HepG2 (cell line): ENCODE measurements at regions not wholly inside any gene's neighbourhood (a gene's known extent, or its start where the extent isn't known, plus 50 kb on each side); places are given as distances from the start of the nearest gene placed in this dataset.

Experiments used
- ATAC-seq: fragments of 200-7000 bp; cut with Tn5 transposase; 3 replicates; pipeline ENCODE4 v1.9.1; 2020; ENCODE audit warnings: mild to moderate bottlenecking, moderate library complexity
- BruUV-seq: library from RNA; stranded (reverse); fragments of 400-500 nt; replicated peaks from 2 replicates; lab custom pipeline; 2021; lab: Mats Ljungman, UMichigan
- CTCF ChIA-PET: fragments of 300-600 bp; formaldehyde crosslinking; extraction: SDS; loops from one replicate; lab custom pipeline; 2021; ENCODE audit warnings: low total read pairs, inconsistent platforms, low intra/inter-chr PET ratio; lab: Yijun Ruan, JAX
- POLR2A ChIA-PET: fragments of 350-600 bp; sonication (Branson Sonifier 250); formaldehyde crosslinking; loops from one replicate; lab custom pipeline; 2020; ENCODE audit warnings: antibody characterized with exemption, inconsistent platforms; lab: Yijun Ruan, JAX
- DNase-seq: peaks from one replicate; pipeline ENCODE4 v3.0.0-alpha.2; 2015; ENCODE audit warnings: low spot score
- FAIRE-seq: peaks from 3 replicates; lab custom pipeline; 2011; peaks lifted over from hg19 to GRCh38; lab: Jason Lieb, UNC
- H2AFZ ChIP-seq: one replicate; pipeline ENCODE4 v1.6.1; 2011; ENCODE audit warnings: low read length, inconsistent platforms
- H3K27ac ChIP-seq: fragments of 300-600 bp; 3 replicates; pipeline ENCODE4 v1.8.0; 2011; ENCODE audit warnings: mixed run types, mild to moderate bottlenecking, mixed read lengths, low read length, inconsistent platforms; ENCODE audit not compliant: insufficient read depth; ENCODE audit errors: extremely low read length
- H3K27me3 ChIP-seq, 2 experiments: fragments of 200-600 bp in 1 of 2; 2 replicates in 1 of 2; 3 replicates in 1 of 2; pipeline versions ENCODE4 v1.6.0 to v1.8.0; 2011; ENCODE audit warnings: low read length in 2 of 2, mild to moderate bottlenecking in 2 of 2, moderate library complexity in 2 of 2, inconsistent platforms in 1 of 2; ENCODE audit not compliant: insufficient read depth in 2 of 2, control insufficient read depth in 1 of 2
- H3K36me3 ChIP-seq, 2 experiments: fragments of 200-600 bp in 1 of 2; replicated peaks in 1 of 2; 2 replicates in 1 of 2; 3 replicates in 1 of 2; pipeline versions ENCODE4 v1.5.1 to v1.8.0; 2011; ENCODE audit warnings: low read length in 2 of 2, inconsistent platforms in 1 of 2; ENCODE audit not compliant: insufficient read depth in 2 of 2, control insufficient read depth in 1 of 2
- H3K4me1 ChIP-seq: 2 replicates; pipeline ENCODE4 v1.5.1; 2012; ENCODE audit warnings: low read length, inconsistent platforms; ENCODE audit not compliant: insufficient read depth
- H3K4me2 ChIP-seq: 2 replicates; pipeline ENCODE4 v1.6.0; 2011; ENCODE audit warnings: low read depth, low read length, inconsistent platforms
- H3K4me3 ChIP-seq, 3 experiments: fragments of 200-600 bp in 1 of 3; sonication (generic), shearing (Covaris generic) in 1 of 3; replicated peaks in 1 of 3; 2 replicates each; pipeline ENCODE4 v1.5.1; 2011 to 2016; ENCODE audit warnings: low read length in 3 of 3, inconsistent platforms in 2 of 3, low read depth in 2 of 3, mild to moderate bottlenecking in 2 of 3, control low read depth in 1 of 3, mixed read lengths in 1 of 3; ENCODE audit not compliant: insufficient read depth in 1 of 3
- H3K79me2 ChIP-seq: one replicate; pipeline ENCODE4 v1.6.1; 2011; ENCODE audit warnings: low read length, inconsistent platforms; ENCODE audit not compliant: insufficient read depth
- H3K9ac ChIP-seq: 2 replicates; pipeline ENCODE4 v1.6.0; 2011; ENCODE audit warnings: mild to moderate bottlenecking, low read depth, low read length, inconsistent platforms; ENCODE audit not compliant: insufficient read depth
- H3K9me3 ChIP-seq: 2 replicates; pipeline ENCODE4 v1.5.1; 2012; ENCODE audit warnings: mild to moderate bottlenecking, low read length
- H4K20me1 ChIP-seq: 2 replicates; pipeline ENCODE4 v1.6.0; 2011; ENCODE audit warnings: inconsistent platforms, mild to moderate bottlenecking, low read length, moderate library complexity; ENCODE audit not compliant: insufficient read depth
- FOXK1 ChIP-seq: sonication (generic); formaldehyde crosslinking; IDR thresholded peaks from 2 replicates; pipeline ENCODE4 v1.4.0; 2020; ENCODE audit warnings: low read depth, missing genetic modification reagents, borderline replicate concordance
- HMG20B ChIP-seq: conservative IDR thresholded peaks from 2 replicates; pipeline ENCODE4 v1.6.1; 2016; ENCODE audit warnings: missing genetic modification reagents, missing compliant biosample characterization
- MIER2 ChIP-seq: IDR thresholded peaks from 2 replicates; pipeline ENCODE4 v1.6.1; 2016; ENCODE audit warnings: missing biosample characterization, missing genetic modification reagents
- SNAI1 ChIP-seq: sonication (generic); formaldehyde crosslinking; IDR thresholded peaks from 2 replicates; pipeline ENCODE4 v1.5.0; 2020; ENCODE audit warnings: mild to moderate bottlenecking, missing genetic modification reagents, borderline replicate concordance
- ZNF143 ChIP-seq: sonication (generic); formaldehyde crosslinking; IDR thresholded peaks from 2 replicates; pipeline ENCODE4 v1.4.0; 2020; ENCODE audit warnings: missing genetic modification reagents
- ZNF230 ChIP-seq: sonication (generic); formaldehyde crosslinking; IDR thresholded peaks from 2 replicates; pipeline ENCODE4 v1.4.0; 2020; ENCODE audit warnings: mild to moderate bottlenecking, missing genetic modification reagents
- ZNF615 ChIP-seq: sonication (generic); formaldehyde crosslinking; IDR thresholded peaks from 2 replicates; pipeline ENCODE4 v1.5.0; 2020; ENCODE audit warnings: mild to moderate bottlenecking, missing genetic modification reagents, borderline replicate concordance
- WGBS: methylation state at CpG from one replicate; pipeline ENCODE4 v1.1.6; 2017; ENCODE audit warnings: low lambda C conversion rate; 5-methylcytosine and 5-hydroxymethylcytosine counted together
- in situ Hi-C: cut with HindIII; loops from 2 replicates; pipeline ENCODE4 v1.10.0; 2017; ENCODE audit warnings: low pct_unique_long_range_greater_than_20kb; ENCODE audit not compliant: extremely low pct_ligation_motif_present
- intact Hi-C: fragments of 100-400 bp; cut with micrococcal nuclease; formaldehyde crosslinking; loops from one replicate; pipeline ENCODE4 v1.10.0; 2022; ENCODE audit not compliant: unreplicated experiment
- TF ChIP-seq, protein P1 (sequence below): sonication (generic); formaldehyde crosslinking; IDR thresholded peaks from 2 replicates; pipeline ENCODE4 v1.8.1; 2023; ENCODE audit warnings: missing genetic modification reagents, inconsistent platforms, borderline replicate concordance

DNA sequence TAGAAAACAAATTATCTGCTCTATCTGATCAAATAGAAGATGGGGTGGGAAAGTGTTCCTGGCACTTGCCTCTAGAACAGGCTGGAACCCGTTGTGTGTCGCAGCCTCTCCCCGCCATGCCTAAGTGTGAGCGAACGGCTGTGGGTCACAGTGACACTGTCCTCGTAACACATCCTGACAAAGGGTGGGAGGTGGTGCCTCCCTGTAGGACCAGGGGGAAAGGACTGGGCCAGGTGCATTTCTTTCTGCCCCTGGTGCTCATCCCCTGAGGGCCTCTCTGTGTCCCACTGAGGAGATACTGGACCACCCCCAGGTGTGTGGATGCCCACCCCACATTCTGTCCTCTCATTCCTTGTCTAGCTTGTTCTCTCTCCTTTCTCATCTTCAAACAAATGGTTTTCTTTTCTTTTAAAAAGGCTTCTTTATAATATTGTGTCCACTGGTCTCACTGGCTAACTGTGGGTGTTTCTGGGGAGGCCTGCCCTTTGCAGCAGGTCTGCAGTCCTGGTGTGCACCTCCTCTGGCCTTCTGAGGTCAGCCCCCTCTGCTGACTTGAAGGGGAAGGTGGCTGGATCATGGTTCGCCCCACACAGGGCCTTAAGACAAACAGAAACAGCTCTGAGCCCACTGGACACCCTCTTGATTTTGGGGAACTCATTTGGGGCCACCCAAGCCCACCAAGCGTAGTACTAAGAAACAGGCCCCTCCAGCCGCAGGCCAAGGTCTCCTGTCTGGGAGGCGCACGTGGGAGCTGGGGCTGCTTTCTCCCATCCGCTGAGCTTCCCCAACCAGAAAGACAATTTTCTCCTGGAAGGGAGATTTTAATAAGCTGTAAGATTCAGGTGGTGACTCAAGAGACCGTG, 152.5 kb upstream of the SOX1 start:
- Histone ChIP-seq H3K4me2 (no peak overlapping the region), H3K9ac (no peak overlapping the region), H3K9me3 (no peaks in the 10 kb centered on the region), H3K79me2 (no peaks in the 10 kb centered on the region), H3K36me3 (no peaks in the 10 kb centered on the region), H3K4me3 (no peak overlapping the region), H3K27me3 (peaks cover 3 to 83% of the 10 kb centered on the region in 2 experiments), H3K4me1 (no peaks in the 10 kb centered on the region), H4K20me1 (no peaks in the 10 kb centered on the region), H2AFZ (no peak overlapping the region), H3K27ac (no peak overlapping the region)
- ChIA-PET CTCF (no interaction called here), POLR2A (no interaction called here)
- 16% methylated on average over 10 of the region's 13 CpGs for WGBS
- in situ Hi-C loops (no loop called here), intact Hi-C loops (no loop called here)
- no peak for DNase-seq
- no peak for FAIRE-seq
- no peak for ATAC-seq
- TF ChIP-seq ZNF230 (CRISPR knock-in tag) (no peak), FOXK1 (CRISPR knock-in tag) (no peak), ZNF143 (no peak), HMG20B (CRISPR knock-in tag) (no peak), SNAI1 (no peak), MIER2 (CRISPR knock-in tag) (no peak), ZNF615 (CRISPR knock-in tag) (no peak)
- TF ChIP-seq, protein P1, sequence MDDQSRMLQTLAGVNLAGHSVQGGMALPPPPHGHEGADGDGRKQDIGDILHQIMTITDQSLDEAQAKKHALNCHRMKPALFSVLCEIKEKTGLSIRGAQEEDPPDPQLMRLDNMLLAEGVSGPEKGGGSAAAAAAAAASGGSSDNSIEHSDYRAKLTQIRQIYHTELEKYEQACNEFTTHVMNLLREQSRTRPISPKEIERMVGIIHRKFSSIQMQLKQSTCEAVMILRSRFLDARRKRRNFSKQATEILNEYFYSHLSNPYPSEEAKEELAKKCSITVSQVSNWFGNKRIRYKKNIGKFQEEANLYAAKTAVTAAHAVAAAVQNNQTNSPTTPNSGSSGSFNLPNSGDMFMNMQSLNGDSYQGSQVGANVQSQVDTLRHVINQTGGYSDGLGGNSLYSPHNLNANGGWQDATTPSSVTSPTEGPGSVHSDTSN (CRISPR knock-in tag), result no peak
- BruUV-seq, result no TSS peak
